Stimulated activated CD4-positive, alpha-beta T cell treated with anti-CD3 and anti-CD28 coated beads, TNF-alpha, amount 100 ng/mL, for 1 hour (primary cell): ENCODE measurements at regions not wholly inside any gene's neighbourhood (a gene's known extent, or its start where the extent isn't known, plus 50 kb on each side); places are given as distances from the start of the nearest gene placed in this dataset.
"Not testable (repeated sequence)": the region's sequence is repeated elsewhere in the genome, so short reads cannot be mapped to it uniquely, and the experiment has no call there.

ENCODE experiments used
- DNase-seq, 3 donors: peaks; one replicate each; pipeline ENCODE4 v3.0.0-alpha.2; 2020; ENCODE audit warnings: low read depth in 3 of 3, low spot score in 1 of 3

DNA sequence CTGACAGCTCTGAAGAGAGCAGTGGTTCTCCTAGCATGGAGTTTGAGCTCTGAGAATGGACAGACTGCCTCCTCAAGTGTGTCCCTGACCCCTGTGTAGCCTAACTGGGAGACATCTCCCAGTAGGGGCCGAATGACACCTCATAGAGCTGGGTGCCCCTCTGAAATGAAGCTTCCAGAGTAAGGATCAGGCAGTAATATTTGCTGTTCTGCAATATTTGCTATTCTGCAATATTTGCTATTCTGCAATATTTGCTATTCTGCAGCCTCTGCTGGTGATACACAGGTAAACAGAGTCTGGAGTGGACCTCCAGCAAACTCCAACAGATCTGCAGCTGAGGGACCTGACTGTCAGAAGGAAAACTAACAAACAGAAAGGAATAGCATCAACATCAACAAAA lies 105.5 kb downstream of the BUD13 start:
- DNase-seq = not testable (repeated sequence)

DNA sequence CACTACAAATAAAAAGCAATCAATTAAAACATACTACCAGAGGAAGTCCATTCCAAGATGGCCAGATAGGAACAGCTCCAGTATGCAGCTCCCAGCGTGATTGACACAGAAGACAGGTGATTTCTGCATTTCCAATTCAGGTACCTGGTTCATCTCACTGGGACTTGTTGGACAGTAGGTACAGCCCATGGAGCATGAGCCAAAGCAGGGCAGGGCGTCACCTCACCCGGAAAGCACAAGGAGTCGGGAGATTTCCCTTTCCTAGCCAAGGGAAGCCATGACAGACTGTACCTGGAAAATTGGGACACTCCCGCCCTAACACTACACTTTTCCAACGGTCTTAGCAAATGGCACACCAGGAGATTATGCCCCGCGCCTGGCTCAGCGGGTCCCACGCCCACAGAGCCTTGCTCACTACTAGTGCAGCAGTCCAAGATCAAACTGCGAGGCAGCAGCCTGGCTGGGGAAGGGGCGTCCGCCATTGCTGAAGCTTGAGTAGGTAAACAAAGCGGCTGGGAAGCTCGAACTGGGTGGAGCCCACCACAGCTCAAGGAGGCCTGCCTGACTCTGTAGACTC lies 106.0 kb downstream of the BUD13 start:
- DNase-seq = not testable (repeated sequence)

DNA sequence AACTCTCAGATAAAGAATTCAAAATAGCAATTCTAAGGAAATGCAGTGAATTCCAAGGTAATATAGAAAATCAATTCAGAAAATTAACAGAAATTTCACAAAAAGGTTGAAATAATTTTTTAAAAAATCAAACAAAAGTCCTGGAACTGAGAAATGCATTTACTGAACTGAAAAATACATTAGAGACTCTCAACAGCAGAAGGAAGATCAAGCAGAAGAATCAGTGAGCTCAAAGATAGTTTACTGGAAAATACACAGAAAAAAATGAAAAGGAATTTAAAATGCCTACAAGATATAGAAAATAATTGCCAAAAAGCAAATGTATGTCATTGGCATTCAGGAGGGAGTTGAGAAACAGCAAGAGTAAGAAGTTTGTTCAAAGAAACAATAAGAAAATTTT lies 107.3 kb downstream of the BUD13 start:
- no peak for DNase-seq

DNA sequence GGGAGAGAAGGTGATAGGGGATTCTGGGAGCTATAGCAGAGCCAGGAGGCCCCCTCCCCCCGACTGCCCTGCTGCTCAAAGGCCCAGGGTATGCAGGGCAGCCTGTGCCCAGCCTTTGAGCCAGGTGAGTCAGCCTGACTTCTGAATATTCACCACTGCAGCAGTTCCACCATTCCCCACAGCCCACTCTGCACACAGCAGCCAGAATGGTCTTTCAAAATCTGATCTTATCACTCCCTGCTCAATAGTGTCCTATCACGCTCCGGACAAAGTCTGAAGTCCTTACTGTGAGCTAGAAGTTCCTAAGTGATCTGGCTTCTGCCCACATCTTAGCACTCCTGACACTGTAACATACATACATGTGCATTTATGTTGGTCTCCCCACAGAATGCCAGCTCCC lies 111.7 kb downstream of the BUD13 start:
- no peak for DNase-seq

DNA sequence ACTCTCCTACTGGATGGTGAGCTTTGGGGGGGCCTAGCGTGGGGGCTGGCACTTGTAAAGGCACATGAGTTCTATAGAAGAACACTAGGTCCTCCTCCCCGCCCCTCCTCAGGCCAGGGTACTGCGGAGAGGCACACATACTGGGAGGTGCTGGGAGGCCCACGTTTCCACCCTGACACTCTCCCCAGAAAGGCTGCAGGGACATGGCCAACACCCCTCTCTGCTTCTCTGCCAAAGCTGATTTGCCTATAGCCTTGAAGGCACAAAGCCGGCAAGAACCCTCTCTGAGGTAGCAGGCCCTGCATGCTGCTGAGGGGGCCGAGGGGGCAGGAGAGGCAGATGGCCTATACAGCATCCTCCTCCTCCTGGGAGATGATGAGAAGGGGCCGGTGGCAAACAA lies 112.8 kb downstream of the BUD13 start:
- DNase-seq = no peak

DNA sequence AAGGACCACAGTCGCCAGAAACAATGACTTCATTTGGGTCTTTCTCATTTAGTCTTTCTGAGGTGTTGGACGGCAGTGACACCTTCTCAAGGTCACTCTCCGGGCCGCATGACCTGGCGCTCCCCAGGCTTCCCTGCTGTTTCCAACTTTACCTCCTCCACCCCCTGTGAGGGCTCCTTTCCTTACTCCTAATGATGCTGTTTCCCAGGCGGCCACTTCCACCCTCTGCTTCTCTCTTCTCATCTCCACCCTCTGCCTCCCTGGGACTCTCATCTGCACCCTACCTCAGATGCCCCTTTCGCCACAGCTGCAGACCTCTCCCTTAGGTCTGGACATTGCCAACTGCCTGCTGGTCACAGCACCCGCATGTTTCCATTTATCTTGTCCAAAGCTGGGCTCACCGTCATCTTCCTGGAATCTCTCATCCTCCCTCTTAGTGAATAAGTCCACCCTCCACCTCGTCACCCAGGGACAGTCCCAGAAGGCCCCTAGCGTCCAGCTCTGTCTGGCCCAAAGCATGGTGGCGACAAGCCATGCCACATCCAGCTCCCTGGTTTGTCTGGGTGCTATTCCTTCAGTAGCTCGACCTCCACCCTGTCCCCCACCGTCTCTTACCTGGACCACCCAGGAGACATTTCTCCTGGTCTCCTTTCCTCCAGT lies 113.8 kb downstream of the BUD13 start:
- no peak for DNase-seq

DNA sequence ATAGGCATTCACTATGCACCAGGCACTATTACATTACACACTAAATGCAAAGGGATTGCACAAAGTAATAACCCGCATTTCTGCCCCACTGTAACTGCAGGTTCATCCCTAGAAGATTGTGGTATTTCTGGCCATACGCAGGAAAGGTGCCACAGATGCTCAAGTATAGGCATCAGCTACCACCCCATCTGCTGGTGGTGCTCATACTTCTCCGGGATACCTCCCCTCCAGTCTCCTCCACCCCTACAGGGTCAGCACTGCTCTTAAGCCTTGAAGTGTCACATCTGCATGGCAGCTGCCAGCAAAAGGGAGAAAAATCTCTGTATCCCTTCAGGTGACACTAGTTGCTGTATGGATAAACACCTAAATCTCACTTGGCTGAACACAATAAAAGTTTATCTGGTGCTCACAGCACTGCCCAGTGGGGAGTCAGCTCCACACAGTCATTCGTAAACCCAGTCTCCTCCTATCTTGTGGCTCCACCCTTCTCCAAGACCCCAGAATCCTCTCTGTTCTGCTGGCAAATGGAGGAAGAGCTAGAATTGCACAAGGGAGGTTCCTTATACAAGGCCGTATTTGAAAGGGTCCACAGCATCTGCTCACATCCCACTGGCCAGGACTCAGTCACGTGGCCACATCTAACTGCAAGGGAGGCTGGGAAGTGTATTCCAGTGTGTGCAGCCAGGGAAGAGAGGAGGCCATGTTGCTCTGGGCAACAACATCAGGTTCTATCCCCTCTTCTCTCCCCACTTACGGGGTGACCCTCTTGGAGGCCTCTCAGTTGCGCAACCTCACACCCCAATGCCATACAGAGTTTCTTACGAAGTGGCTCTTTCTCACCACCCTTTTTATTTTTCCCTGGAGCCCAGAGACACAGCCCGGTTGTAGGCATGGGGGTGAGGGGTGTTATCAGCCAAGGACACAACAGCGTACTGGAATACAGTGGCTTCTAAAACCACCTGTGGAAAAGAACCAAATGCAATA lies 114.7 kb downstream of the BUD13 start:
- DNase-seq = no peak

DNA sequence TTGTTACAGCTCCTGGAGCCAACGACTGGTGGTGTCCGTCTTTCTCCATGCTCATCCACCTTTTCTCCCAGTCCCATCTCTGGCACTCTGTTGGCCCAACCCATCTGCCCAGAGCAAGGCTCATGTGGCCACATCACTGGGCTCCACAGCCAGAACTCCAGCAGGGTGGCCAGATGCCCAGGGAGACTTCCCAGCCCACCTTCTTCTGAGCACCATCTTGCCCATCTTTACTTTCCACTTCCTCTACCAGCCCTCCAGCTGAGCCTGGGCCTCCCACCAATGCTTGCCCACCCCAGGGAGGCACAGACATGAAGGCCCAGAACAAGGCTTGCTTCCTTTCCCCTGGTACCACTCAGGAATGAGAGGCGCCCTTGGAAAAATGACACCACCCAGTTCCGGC lies 116.8 kb downstream of the BUD13 start:
- DNase-seq = no peak

DNA sequence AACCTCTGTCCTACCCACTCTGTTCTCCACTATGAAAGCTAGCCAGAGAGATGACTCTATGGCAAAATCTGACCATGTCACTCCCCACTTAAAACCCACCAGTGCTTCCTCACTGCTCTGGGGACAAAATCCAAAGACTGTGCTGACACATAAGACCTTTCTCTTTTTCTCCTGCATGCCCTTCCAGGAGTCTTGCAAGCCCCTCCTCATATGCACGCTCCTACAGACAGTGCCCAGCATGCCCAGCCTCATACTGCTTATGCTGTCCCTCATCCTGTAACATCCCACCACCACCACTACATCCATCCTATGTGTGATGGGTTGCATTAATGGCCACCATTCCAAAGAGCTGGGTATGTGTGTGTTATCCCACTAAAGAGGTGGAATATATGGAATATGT lies 118.3 kb downstream of the BUD13 start:
- no peak for DNase-seq

DNA sequence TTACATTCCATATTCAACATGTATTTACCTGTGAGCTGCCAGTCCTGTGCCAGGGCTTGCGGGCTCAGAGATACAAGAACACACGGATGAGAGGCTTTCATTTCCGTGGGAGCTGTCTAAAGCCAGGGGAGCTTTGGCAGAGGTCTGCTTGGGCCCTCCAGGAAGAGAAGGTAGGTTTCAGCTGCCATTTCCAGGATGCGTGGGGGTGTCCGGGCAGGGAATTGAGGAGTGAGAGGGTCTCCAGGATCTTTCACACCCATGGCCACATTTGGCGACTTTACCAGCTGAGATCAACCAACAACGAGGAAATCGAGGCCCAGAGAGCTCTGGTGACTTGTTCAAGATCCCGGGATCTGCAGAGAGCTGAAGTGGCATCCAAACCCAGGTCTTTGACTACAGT lies 119.6 kb downstream of the BUD13 start:
- no peak for DNase-seq

DNA sequence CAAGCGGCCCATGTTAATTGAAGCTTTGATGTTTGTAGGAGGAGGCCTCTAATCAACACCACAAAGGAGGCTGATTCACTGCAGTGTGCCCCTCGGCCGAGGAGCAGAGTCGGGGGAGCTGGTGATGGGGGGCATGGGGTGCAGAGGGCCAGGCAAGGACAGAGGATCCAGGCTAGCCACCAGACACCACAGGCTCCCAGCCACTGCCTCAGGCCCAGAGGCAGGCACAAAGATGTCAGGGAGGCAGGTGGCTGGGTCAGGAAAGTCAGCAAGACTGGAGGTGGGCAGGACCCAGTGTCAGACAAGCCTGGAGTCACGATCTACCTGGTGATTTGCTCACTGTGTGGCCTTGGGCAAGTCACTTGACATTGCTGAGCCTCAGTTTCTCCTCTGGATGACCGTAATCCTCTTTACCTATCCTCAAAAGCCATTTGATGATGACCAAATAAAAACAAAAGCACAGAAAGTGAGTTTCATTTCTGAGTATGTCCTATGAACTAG lies 121.0 kb downstream of the BUD13 start:
- no peak for DNase-seq

DNA sequence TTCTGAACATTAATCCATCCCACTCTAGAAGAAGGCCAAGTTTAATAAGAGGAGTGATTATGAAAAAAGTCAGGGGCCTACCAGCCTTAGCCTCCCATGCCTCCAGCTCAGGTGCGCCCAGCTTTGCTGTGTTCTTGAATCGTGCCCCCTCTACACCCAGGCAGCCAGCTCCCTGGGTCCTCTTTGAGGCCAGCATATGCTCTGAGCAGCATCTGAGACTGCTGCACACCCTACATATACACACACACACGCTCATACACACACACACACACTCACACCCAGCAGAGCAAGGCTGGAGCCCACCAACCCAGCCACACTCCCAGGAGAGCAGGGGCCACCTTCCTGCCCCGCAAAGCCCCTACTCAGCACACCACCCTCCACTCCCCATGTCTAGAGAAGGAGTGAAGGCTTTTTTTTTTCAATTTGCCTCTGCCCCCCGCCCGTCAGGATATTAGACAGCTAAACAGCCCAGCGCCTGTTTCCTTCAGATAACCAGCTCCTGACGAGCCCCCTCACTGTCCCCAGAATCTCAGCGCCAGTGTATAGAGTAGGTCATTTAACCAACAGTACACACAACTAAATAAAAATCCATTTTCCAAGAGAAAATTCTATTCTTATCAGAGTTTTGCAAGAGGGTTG lies 121.6 kb downstream of the BUD13 start:
- no peak for DNase-seq

DNA sequence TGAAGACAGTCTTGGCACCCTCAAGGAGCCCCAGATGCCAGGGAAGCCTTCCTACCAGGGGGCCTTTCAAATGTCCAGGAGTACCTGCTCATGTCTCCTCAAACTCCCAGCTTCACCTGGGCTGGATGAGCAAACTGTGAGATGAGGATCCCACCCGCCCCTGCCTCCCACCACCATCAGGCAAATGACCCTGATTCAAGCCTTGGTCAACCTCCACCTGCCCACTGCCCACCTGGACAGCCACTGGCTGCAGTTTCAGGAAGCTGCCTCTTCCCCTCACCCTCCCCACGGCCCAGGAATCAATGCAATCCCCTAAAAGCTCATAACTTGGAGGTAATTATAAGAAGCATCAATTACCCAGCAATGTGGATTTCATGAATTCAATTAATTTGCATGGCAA lies 122.7 kb downstream of the BUD13 start:
- no peak for DNase-seq

DNA sequence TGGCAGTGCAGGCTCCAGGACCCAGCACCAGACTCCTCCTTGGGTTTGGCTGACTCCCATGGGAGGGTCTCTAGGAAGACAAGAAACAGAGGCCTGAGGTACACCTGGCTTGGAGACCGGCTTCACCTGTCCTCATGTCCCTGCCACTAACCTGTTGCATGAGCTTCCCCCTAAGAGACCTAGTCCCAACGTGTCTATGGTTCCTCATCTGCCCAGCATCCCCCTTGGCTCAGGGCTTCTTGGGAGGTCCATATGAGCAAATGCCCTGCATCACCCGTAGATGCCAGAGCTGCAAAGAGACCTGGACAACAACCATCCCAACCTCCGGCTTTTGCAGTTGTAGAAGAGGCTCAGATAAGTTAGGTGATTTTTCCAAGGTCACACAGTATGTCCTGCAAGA lies 123.5 kb downstream of the BUD13 start:
- DNase-seq = no peak

DNA sequence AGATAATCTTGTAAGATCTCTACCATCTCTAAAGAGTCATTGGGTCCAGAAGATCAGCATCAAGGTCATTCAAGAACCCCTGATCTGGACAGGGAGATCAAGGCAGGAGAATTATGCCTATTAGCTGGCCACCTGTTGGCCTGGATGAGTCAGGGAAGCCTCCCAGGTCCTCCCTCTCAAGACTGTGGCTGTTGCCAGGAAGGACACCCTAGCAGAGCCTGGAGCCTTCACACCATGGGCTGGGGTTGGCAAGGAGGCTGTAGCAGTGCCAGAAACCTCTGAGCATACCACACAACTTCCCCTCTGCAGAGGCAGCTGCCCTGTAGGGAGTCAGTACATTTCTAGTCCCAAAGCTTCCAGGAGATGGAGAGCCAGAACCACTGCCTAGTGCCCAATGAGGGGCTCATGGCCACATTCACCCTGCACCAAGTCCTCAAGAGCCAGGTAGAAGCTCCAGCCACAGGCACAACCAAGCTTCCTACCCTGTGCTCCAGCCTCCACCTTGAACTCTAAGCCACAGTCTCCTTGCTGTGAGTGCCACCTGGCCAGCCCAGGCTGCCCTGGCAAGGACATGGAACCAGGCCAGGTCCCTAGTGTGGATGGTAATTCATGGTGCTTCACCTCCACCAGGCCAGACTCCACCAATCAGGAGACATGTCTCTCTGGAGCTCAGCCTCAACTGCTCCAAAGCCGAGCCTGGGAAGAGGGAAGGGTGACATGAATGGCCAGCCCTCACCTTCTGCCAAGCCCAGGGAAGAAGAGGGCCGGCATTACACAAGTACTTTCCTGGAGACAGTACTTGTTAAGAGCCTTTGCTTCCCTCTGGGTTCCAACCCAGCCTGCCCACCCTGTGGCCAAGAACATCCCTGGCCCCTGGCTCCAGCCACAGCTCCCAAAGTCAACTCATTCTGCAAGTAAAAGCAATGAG lies 124.3 kb downstream of the BUD13 start:
- DNase-seq = no peak

DNA sequence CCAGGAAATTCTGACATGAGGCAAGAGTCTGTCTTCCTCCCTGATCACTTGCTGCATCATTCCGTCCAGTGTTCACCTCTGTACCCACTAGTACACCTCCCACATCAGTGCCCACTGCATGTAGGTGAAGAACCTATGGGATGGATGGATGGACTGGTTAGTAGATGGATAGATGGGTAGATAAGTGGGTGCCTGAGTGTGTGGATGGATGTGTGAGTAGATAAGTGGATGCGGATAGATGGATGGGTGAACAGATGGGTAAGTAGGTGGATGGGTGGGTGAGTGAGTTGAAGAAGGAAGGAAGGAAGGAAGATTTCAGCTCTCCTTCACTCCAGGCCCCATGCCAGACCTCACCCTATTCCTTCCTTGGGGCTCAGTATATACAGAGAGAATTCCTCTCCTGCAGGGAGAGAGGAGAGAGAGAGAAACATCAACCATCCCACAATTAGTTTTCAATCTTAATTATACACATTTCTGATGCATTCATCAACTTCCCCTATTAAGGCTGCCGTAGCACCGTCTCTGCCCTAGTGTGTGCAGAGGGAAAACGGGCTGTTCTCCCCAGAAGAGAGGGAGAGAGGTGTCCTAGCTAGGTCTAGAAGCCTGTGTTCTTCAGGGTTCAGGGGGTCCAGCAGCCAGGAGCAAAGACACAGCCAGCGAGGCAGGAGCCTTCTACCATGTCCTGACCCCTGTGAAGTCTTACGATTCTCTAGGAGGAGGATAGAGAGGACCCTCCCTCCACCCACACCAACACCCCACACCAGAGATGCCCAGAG lies 125.3 kb downstream of the BUD13 start:
- DNase-seq = no peak

DNA sequence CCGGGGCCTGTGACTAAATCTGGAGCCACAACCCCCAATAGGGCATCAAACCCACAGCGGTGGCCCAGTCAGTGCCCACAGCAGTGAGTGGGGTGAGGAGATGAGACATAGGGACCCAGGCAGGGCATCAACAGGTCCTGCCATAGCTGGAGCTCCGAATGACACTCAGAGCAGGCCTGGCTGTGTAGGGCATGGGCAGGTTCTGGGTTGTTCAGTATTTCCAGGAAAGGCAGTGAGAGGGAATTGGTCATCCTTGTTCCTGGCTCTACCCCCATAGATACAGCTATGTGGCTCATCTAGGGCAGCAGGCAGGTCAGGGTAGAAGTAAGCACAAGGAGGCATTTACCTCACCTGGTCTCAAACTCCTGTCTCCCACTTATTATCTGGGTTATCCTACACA lies 126.6 kb downstream of the BUD13 start:
- DNase-seq = no peak

DNA sequence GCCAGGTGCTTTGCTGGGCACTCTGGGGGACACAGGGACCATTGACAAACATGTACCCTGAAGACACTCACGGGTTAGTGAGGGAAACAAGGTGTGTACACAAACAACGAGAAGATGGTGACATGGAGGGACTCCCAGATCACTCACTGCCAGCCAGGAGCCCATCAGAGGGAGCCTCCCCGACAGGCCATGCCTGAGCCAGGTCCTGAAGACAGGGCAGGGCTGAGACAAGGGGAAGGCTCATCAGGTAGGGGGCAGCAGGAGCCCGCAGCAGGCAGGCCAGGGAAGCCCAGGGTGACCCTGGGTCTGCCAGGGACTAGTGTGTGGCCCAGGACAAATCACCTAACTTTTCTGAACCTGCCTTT lies 127.9 kb downstream of the BUD13 start:
- DNase-seq = no peak

DNA sequence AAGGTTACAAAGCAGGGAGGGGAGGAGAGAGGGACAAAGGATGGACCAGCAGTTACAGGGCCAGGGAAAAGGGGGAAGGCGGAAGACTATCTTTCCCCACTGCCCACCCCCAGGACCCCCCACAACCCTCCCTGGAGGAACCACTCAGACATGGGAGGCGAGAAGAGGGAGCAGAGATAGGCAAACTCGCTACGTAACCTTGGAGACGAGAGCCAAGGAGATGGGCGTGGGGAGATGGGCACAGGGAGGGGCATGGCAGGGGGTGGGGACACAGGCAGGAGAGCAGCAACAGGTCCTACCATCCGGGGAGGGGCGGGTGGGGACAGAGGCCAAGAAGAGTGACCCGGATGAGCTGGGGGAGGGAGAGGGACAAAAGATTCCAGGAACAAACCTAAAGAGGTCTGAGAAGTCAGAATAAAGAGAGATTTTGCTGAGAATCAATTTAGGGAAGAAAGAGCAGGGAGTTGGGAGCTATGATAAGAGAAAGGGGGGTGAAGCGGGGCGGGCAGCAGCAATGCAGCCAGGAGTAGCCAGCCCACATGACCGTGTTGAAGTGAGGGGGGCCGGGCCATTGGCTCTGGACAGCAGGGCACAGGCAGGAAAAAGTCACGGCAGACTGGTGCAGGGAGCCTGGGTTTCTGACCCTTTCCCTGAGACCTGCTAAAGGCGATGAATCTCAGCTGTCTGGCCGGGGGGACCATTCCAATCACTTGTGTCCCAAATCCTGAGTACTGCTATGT lies 128.4 kb downstream of the BUD13 start:
- no peak for DNase-seq
